ENCODE measurements at regions not wholly inside any gene's neighbourhood (a gene's known extent, or its start where the extent isn't known, plus 50 kb on each side); places are given as distances from the start of the nearest gene placed in this dataset.
"Not testable (repeated sequence)": the region's sequence is repeated elsewhere in the genome, so short reads cannot be mapped to it uniquely, and the experiment has no call there.

- Histone ChIP-seq H3K4me1 (ENCODE audit: insufficient read depth, low read length) (no peaks in the 10 kb centered on the region), H3K27me3 (ENCODE audit: insufficient read depth, low read length) (peaks cover under 1% of the 10 kb centered on the region), H2AFZ (ENCODE audit: low read depth, low read length) (no peak overlapping the region), H3K36me3 (ENCODE audit: insufficient read depth, low read length) (no peaks in the 10 kb centered on the region), H3K9me3 (ENCODE audit: low read length) (no peaks in the 10 kb centered on the region), H3K4me3 (ENCODE audit: low read length) (no peak overlapping the region)
These were observed 123.2 kb upstream of the RAB18 start for GRCh38 chr10:27380929-27381358.

GRCh38 chr10:27379041-27379440, 125.1 kb upstream of the RAB18 start:
- not testable (repeated sequence) for H3K27me3 ChIP-seq (ENCODE audit: insufficient read depth, low read length); H3K4me1 ChIP-seq (ENCODE audit: insufficient read depth, low read length)

GRCh38 chr10:27373566-27374160, 130.4 kb upstream of the RAB18 start:
- H3K27me3 ChIP-seq (ENCODE audit: insufficient read depth, low read length), result peaks cover 6% of the 10 kb centered on the region
- no peaks in the 10 kb centered on the region for H3K4me1 ChIP-seq (ENCODE audit: insufficient read depth, low read length)
- H3K36me3 ChIP-seq (ENCODE audit: insufficient read depth, low read length), result no peaks in the 10 kb centered on the region
- no peak overlapping the region for H2AFZ ChIP-seq (ENCODE audit: low read depth, low read length)
- no peak overlapping the region for H3K4me3 ChIP-seq (ENCODE audit: low read length)
- no peaks in the 10 kb centered on the region for H3K9me3 ChIP-seq (ENCODE audit: low read length)

More at GRCh38 chr10:27379041-27379440, 125.1 kb upstream of the RAB18 start:
- H3K4me3 ChIP-seq (ENCODE audit: low read length); H2AFZ ChIP-seq (ENCODE audit: low read depth, low read length); H3K9me3 ChIP-seq (ENCODE audit: low read length); H3K36me3 ChIP-seq (ENCODE audit: insufficient read depth, low read length): not testable (repeated sequence)

GRCh38 chr10:27372095-27372494, 131.5 kb upstream of the ACBD5 start:
- Histone ChIP-seq H3K9me3 (ENCODE audit: low read length) (no peaks in the 10 kb centered on the region), H3K4me1 (ENCODE audit: insufficient read depth, low read length) (no peaks in the 10 kb centered on the region), H3K4me3 (ENCODE audit: low read length) (no peak overlapping the region), H2AFZ (ENCODE audit: low read depth, low read length) (no peak overlapping the region), H3K36me3 (ENCODE audit: insufficient read depth, low read length) (no peaks in the 10 kb centered on the region), H3K27me3 (ENCODE audit: insufficient read depth, low read length) (peaks cover 6% of the 10 kb centered on the region)

GRCh38 chr10:27371375-27371774, 130.8 kb upstream of the ACBD5 start:
- not testable (repeated sequence) for H3K27me3 ChIP-seq (ENCODE audit: insufficient read depth, low read length); H3K9me3 ChIP-seq (ENCODE audit: low read length); H3K4me3 ChIP-seq (ENCODE audit: low read length); H3K36me3 ChIP-seq (ENCODE audit: insufficient read depth, low read length); H3K4me1 ChIP-seq (ENCODE audit: insufficient read depth, low read length); H2AFZ ChIP-seq (ENCODE audit: low read depth, low read length)

GRCh38 chr10:27369880-27370279, 129.3 kb upstream of the ACBD5 start:
- no peaks in the 10 kb centered on the region for H3K9me3 ChIP-seq (ENCODE audit: low read length)
- H3K4me3 ChIP-seq (ENCODE audit: low read length), result no peak overlapping the region
- H3K4me1 ChIP-seq (ENCODE audit: insufficient read depth, low read length), result no peaks in the 10 kb centered on the region
- H2AFZ ChIP-seq (ENCODE audit: low read depth, low read length), result no peak overlapping the region
- no peaks in the 10 kb centered on the region for H3K36me3 ChIP-seq (ENCODE audit: insufficient read depth, low read length)
- H3K27me3 ChIP-seq (ENCODE audit: insufficient read depth, low read length), result no peaks in the 10 kb centered on the region

GRCh38 chr10:27368706-27369105, 128.1 kb upstream of the ACBD5 start:
- H3K27me3 ChIP-seq (ENCODE audit: insufficient read depth, low read length), result peaks cover 2% of the 10 kb centered on the region
- no peaks in the 10 kb centered on the region for H3K36me3 ChIP-seq (ENCODE audit: insufficient read depth, low read length)
- H3K4me1 ChIP-seq (ENCODE audit: insufficient read depth, low read length), result no peaks in the 10 kb centered on the region

GRCh38 chr10:27366769-27367168, 126.2 kb upstream of the ACBD5 start:
- no peaks in the 10 kb centered on the region for H3K4me1 ChIP-seq (ENCODE audit: insufficient read depth, low read length)
- no peaks in the 10 kb centered on the region for H3K36me3 ChIP-seq (ENCODE audit: insufficient read depth, low read length)
- H2AFZ ChIP-seq (ENCODE audit: low read depth, low read length), result no peak overlapping the region
- no peaks in the 10 kb centered on the region for H3K9me3 ChIP-seq (ENCODE audit: low read length)
- peaks cover 2% of the 10 kb centered on the region for H3K27me3 ChIP-seq (ENCODE audit: insufficient read depth, low read length)
- H3K4me3 ChIP-seq (ENCODE audit: low read length), result no peak overlapping the region

More at GRCh38 chr10:27368706-27369105, 128.1 kb upstream of the ACBD5 start:
- H2AFZ ChIP-seq (ENCODE audit: low read depth, low read length), result no peak overlapping the region
- no peaks in the 10 kb centered on the region for H3K9me3 ChIP-seq (ENCODE audit: low read length)
- no peak overlapping the region for H3K4me3 ChIP-seq (ENCODE audit: low read length)

- H2AFZ ChIP-seq (ENCODE audit: low read depth, low read length), result no peak overlapping the region
These were observed 123.4 kb upstream of the ACBD5 start for GRCh38 chr10:27364028-27364427.

GRCh38 chr10:27360581-27361172, 120.1 kb upstream of the ACBD5 start:
- Histone ChIP-seq H3K4me3 (ENCODE audit: low read length) (no peak overlapping the region), H3K9me3 (ENCODE audit: low read length) (no peaks in the 10 kb centered on the region), H2AFZ (ENCODE audit: low read depth, low read length) (no peak overlapping the region), H3K27me3 (ENCODE audit: insufficient read depth, low read length) (peaks cover 2% of the 10 kb centered on the region), H3K4me1 (ENCODE audit: insufficient read depth, low read length) (no peaks in the 10 kb centered on the region), H3K36me3 (ENCODE audit: insufficient read depth, low read length) (no peaks in the 10 kb centered on the region)

More at GRCh38 chr10:27364028-27364427, 123.4 kb upstream of the ACBD5 start:
- Histone ChIP-seq H3K9me3 (ENCODE audit: low read length) (no peaks in the 10 kb centered on the region), H3K4me3 (ENCODE audit: low read length) (no peak overlapping the region), H3K36me3 (ENCODE audit: insufficient read depth, low read length) (no peaks in the 10 kb centered on the region), H3K27me3 (ENCODE audit: insufficient read depth, low read length) (peaks cover 2% of the 10 kb centered on the region), H3K4me1 (ENCODE audit: insufficient read depth, low read length) (no peaks in the 10 kb centered on the region)

- no peaks in the 10 kb centered on the region for H3K9me3 ChIP-seq (ENCODE audit: low read length)
- no peak overlapping the region for H3K4me3 ChIP-seq (ENCODE audit: low read length)
- H3K4me1 ChIP-seq (ENCODE audit: insufficient read depth, low read length), result no peaks in the 10 kb centered on the region
- H3K36me3 ChIP-seq (ENCODE audit: insufficient read depth, low read length), result no peaks in the 10 kb centered on the region
- no peak overlapping the region for H2AFZ ChIP-seq (ENCODE audit: low read depth, low read length)
- H3K27me3 ChIP-seq (ENCODE audit: insufficient read depth, low read length), result peaks cover 2% of the 10 kb centered on the region
These were observed 119.3 kb upstream of the ACBD5 start for GRCh38 chr10:27359792-27360355.

GRCh38 chr10:27356738-27357137, 116.1 kb upstream of the ACBD5 start:
- Histone ChIP-seq H3K36me3 (ENCODE audit: insufficient read depth, low read length) (no peaks in the 10 kb centered on the region), H3K9me3 (ENCODE audit: low read length) (no peaks in the 10 kb centered on the region), H3K4me3 (ENCODE audit: low read length) (no peak overlapping the region), H2AFZ (ENCODE audit: low read depth, low read length) (no peak overlapping the region), H3K4me1 (ENCODE audit: insufficient read depth, low read length) (no peaks in the 10 kb centered on the region), H3K27me3 (ENCODE audit: insufficient read depth, low read length) (peaks cover 3% of the 10 kb centered on the region)

GRCh38 chr10:27355918-27356573, 115.4 kb upstream of the ACBD5 start:
- Histone ChIP-seq H3K9me3 (ENCODE audit: low read length) (no peaks in the 10 kb centered on the region), H3K27me3 (ENCODE audit: insufficient read depth, low read length) (peaks cover 3% of the 10 kb centered on the region), H2AFZ (ENCODE audit: low read depth, low read length) (no peak overlapping the region), H3K4me3 (ENCODE audit: low read length) (no peak overlapping the region), H3K36me3 (ENCODE audit: insufficient read depth, low read length) (no peaks in the 10 kb centered on the region), H3K4me1 (ENCODE audit: insufficient read depth, low read length) (peaks cover 1% of the 10 kb centered on the region)
